Fibroblast of lung (primary cell): ENCODE measurements at regions not wholly inside any gene's neighbourhood (a gene's known extent, or its start where the extent isn't known, plus 50 kb on each side); places are given as distances from the start of the nearest gene placed in this dataset.

Experiments used
- DNase-seq, 2 donors: peaks; one replicate each; pipeline versions ENCODE4 v3.0.0 to v3.0.0-alpha.2; 2010; ENCODE audit warnings: low read depth in 2 of 2
- H2AFZ ChIP-seq: 2 replicates; pipeline ENCODE4 v1.5.1; 2012; ENCODE audit warnings: low read length, control low read depth, inconsistent platforms
- H3K27ac ChIP-seq: 2 replicates; pipeline ENCODE4 v1.5.1; 2011; ENCODE audit warnings: low read length, control low read depth; ENCODE audit not compliant: insufficient read depth
- H3K27me3 ChIP-seq: 2 replicates; pipeline ENCODE4 v1.5.1; 2011; ENCODE audit warnings: mild to moderate bottlenecking, low read length; ENCODE audit not compliant: control insufficient read depth, insufficient read depth
- H3K36me3 ChIP-seq: 2 replicates; pipeline ENCODE4 v1.5.1; 2011; ENCODE audit warnings: low read length; ENCODE audit not compliant: control insufficient read depth, insufficient read depth
- H3K4me1 ChIP-seq: 2 replicates; pipeline ENCODE4 v1.5.1; 2011; ENCODE audit warnings: low read length; ENCODE audit not compliant: control insufficient read depth, insufficient read depth; ENCODE audit errors: extremely low read depth
- H3K4me2 ChIP-seq: 2 replicates; pipeline ENCODE4 v1.5.1; 2011; ENCODE audit warnings: low read length, control low read depth; ENCODE audit not compliant: insufficient read depth; ENCODE audit errors: extremely low read depth
- H3K4me3 ChIP-seq, 4 experiments: fragments of 200-600 bp in 1 of 4; sonication (generic) in 1 of 4; replicated peaks in 1 of 4; 2 replicates each; pipeline ENCODE4 v1.5.1; 2011 to 2016; ENCODE audit warnings: low read length in 4 of 4, low read depth in 3 of 4, mild to moderate bottlenecking in 3 of 4, control low read depth in 2 of 4, inconsistent platforms in 1 of 4, mixed read lengths in 1 of 4; ENCODE audit not compliant: insufficient read depth in 1 of 4; ENCODE audit errors: control extremely low read depth in 1 of 4
- H3K79me2 ChIP-seq: 2 replicates; pipeline ENCODE4 v1.5.1; 2012; ENCODE audit warnings: mild to moderate bottlenecking, low read length, inconsistent platforms; ENCODE audit not compliant: control insufficient read depth, insufficient read depth
- H3K9ac ChIP-seq: 2 replicates; pipeline ENCODE4 v1.5.1; 2011; ENCODE audit warnings: mild to moderate bottlenecking, low read length, control low read depth; ENCODE audit not compliant: insufficient read depth
- H3K9me3 ChIP-seq: 2 replicates; pipeline ENCODE4 v1.5.1; 2012; ENCODE audit warnings: low read depth, low read length; ENCODE audit not compliant: control insufficient read depth, insufficient read depth
- H4K20me1 ChIP-seq: 2 replicates; pipeline ENCODE4 v1.5.1; 2011; ENCODE audit warnings: low read length; ENCODE audit not compliant: control insufficient read depth, insufficient read depth; ENCODE audit errors: extremely low read depth
- EZH2 ChIP-seq: IDR thresholded peaks from 2 replicates; pipeline ENCODE4 v1.5.1; 2012; ENCODE audit warnings: low read length, control low read depth, mild to moderate bottlenecking; ENCODE audit errors: missing control alignments
- TF ChIP-seq, protein P1 (sequence below), 2 donors: IDR thresholded peaks in 1 of 2; conservative IDR thresholded peaks in 1 of 2; 1 replicate in 1 of 2; 2 replicates in 1 of 2; pipeline ENCODE4 v1.5.1; 2011 to 2012; ENCODE audit warnings: low read length in 2 of 2, control low read depth in 1 of 2, inconsistent platforms in 1 of 2, low read depth in 1 of 2, mild to moderate bottlenecking in 1 of 2

DNA sequence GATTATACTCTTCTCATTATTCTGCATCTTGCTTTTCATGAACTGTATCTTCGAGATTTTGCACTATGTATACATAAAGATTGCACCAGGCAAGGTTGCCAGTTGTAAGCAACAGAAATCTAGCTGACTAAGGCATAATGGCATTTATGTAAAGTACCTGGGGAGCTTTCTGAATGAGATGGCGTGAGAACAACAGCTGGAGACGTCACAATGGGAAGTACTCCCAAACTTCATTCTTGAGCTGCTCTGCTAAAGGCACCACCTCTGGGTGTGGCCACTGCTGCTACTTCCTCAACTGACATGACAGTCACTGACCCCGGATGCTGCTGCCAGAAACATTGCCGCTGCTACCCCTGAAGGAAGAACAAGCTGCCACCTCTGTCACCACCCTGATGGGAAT, 220.7 kb downstream of the NOVA1 start:
- Histone ChIP-seq H3K9me3 (no peaks in the 10 kb centered on the region), H3K79me2 (no peaks in the 10 kb centered on the region), H3K36me3 (no peaks in the 10 kb centered on the region), H4K20me1 (no peaks in the 10 kb centered on the region), H3K27me3 (no peaks in the 10 kb centered on the region), H3K27ac (no peak overlapping the region), H2AFZ (no peak overlapping the region), H3K9ac (no peak overlapping the region), H3K4me3 (no peak overlapping the region), H3K4me1 (no peaks in the 10 kb centered on the region), H3K4me2 (no peak overlapping the region)
- DNase-seq, result no peak
- TF ChIP-seq, protein P1, sequence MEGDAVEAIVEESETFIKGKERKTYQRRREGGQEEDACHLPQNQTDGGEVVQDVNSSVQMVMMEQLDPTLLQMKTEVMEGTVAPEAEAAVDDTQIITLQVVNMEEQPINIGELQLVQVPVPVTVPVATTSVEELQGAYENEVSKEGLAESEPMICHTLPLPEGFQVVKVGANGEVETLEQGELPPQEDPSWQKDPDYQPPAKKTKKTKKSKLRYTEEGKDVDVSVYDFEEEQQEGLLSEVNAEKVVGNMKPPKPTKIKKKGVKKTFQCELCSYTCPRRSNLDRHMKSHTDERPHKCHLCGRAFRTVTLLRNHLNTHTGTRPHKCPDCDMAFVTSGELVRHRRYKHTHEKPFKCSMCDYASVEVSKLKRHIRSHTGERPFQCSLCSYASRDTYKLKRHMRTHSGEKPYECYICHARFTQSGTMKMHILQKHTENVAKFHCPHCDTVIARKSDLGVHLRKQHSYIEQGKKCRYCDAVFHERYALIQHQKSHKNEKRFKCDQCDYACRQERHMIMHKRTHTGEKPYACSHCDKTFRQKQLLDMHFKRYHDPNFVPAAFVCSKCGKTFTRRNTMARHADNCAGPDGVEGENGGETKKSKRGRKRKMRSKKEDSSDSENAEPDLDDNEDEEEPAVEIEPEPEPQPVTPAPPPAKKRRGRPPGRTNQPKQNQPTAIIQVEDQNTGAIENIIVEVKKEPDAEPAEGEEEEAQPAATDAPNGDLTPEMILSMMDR (conservative IDR thresholded peaks at IDR 0.05 in 1 of 2, IDR thresholded peaks at IDR 0.05 in 1 of 2; ENCODE audit: low read depth in 1 of 2, low read length in 2 of 2), result no peak
- TF ChIP-seq EZH2, result no peak

DNA sequence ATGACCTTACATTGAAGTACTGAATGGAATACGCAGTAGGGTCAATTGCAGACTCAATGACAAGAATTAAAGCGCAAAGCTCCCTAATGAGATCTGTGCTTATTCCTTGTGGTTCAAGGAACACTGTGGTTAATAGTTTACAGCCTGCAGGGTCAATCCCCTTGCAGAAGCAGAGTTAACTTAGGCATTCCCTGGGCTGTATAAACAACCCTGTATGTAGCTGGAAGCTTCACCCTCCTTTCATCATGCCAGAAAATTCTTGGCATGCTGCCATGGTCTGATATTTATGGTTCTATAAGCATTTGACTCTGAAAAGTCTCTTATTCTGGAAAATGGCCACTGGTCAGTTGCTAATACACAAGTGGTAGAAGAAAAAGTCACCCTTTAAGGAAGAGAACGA, 227.7 kb downstream of the NOVA1 start:
- no peaks in the 10 kb centered on the region for H3K79me2 ChIP-seq
- H3K36me3 ChIP-seq, result no peaks in the 10 kb centered on the region
- H3K4me2 ChIP-seq, result no peak overlapping the region
- H3K27me3 ChIP-seq, result no peaks in the 10 kb centered on the region
- TF ChIP-seq, protein P1 (conservative IDR thresholded peaks at IDR 0.05 in 1 of 2, IDR thresholded peaks at IDR 0.05 in 1 of 2; ENCODE audit: low read depth in 1 of 2, low read length in 2 of 2), result no peak
- TF ChIP-seq EZH2, result no peak
- H3K4me3 ChIP-seq, result no peak overlapping the region
- H3K9ac ChIP-seq, result no peak overlapping the region
- DNase-seq, result peak; percentile 11 to 92
- no peak overlapping the region for H3K27ac ChIP-seq
- no peaks in the 10 kb centered on the region for H3K9me3 ChIP-seq
- no peak overlapping the region for H2AFZ ChIP-seq
- no peaks in the 10 kb centered on the region for H3K4me1 ChIP-seq
- H4K20me1 ChIP-seq, result no peaks in the 10 kb centered on the region

DNA sequence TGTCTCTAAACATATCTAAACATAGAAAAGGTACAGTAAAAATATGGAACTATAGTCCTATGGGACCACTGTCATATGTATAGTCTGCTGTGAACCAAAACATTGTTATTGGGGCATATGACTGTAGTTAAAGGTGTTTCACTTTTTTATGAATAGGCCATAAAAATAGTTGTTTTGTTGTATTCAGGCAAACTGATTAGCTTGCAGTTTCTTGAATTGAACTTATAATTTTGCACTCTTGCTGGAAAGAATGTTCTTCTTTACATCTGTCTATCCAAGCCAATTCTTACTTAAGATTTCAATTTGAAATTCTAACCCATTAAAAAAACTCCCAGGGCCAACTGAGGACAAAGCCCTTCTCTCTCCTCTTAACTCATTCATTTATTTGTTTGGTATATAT, 234.1 kb downstream of the NOVA1 start:
- Histone ChIP-seq H3K4me2 (no peak overlapping the region), H3K4me1 (no peaks in the 10 kb centered on the region), H3K9me3 (no peaks in the 10 kb centered on the region), H3K9ac (no peak overlapping the region), H3K79me2 (no peaks in the 10 kb centered on the region), H3K4me3 (no peak overlapping the region), H3K36me3 (no peaks in the 10 kb centered on the region), H3K27ac (no peak overlapping the region), H3K27me3 (no peaks in the 10 kb centered on the region), H2AFZ (no peak overlapping the region), H4K20me1 (no peaks in the 10 kb centered on the region)
- DNase-seq, result no peak
- TF ChIP-seq EZH2, result no peak
